Astrocyte (in vitro differentiated cells and primary cell): ENCODE measurements at regions not wholly inside any gene's neighbourhood (a gene's known extent, or its start where the extent isn't known, plus 50 kb on each side); places are given as distances from the start of the nearest gene placed in this dataset.

ENCODE experiments used
- CTCF ChIP-seq: IDR thresholded peaks from 2 replicates; pipeline ENCODE4 v1.5.1; 2011; ENCODE audit warnings: low read depth, mild to moderate bottlenecking, inconsistent platforms, low read length, moderate library complexity; ENCODE audit not compliant: insufficient read depth
- EZH2 ChIP-seq: IDR thresholded peaks from 2 replicates; pipeline ENCODE4 v1.6.1; 2012; ENCODE audit warnings: mild to moderate bottlenecking, low read length, inconsistent platforms; ENCODE audit not compliant: insufficient read depth

DNA sequence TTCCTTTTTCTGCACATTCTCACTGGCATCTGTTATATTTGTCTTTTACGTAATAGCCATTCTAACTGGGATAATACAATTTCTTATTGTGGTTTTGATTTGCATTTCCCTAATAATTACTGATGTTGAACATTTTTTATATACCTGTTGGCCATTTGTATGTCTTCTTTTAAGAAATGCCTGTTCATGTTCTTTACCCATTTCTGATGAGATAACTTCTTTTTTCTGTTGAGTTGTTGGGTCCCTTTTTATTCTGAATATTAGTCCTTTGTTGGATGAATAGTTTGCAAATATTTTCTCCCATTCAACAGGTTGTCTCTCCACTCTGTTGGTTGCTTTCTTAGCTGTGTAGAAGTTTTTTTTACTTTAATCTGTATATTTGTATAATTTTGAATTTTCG lies 147.7 kb upstream of the TRPC4 start:
- TF ChIP-seq CTCF (no peak), EZH2 (no peak)
